Ectodermal cell (in vitro differentiated cells): ENCODE measurements at regions not wholly inside any gene's neighbourhood (a gene's known extent, or its start where the extent isn't known, plus 50 kb on each side); places are given as distances from the start of the nearest gene placed in this dataset.

ENCODE experiments used
- H3K27ac ChIP-seq: 2 replicates; pipeline ENCODE4 v1.7.0; 2013; ENCODE audit warnings: mild to moderate bottlenecking, low read depth, low read length; ENCODE audit not compliant: insufficient read depth, poor library complexity, severe bottlenecking
- H3K27me3 ChIP-seq: 2 replicates; pipeline ENCODE4 v1.7.0; 2013; ENCODE audit warnings: mild to moderate bottlenecking, low read length; ENCODE audit not compliant: insufficient read depth, control insufficient read depth, poor library complexity, severe bottlenecking
- H3K36me3 ChIP-seq: one replicate; pipeline ENCODE4 v1.7.0; 2013; ENCODE audit warnings: low read length; ENCODE audit not compliant: control insufficient read depth, insufficient read depth
- H3K4me1 ChIP-seq: one replicate; pipeline ENCODE4 v1.7.0; 2013; ENCODE audit warnings: low read length; ENCODE audit not compliant: control insufficient read depth, insufficient read depth
- H3K4me3 ChIP-seq: 2 replicates; pipeline ENCODE4 v1.7.0; 2013; ENCODE audit warnings: low read depth, low read length, control low read depth; ENCODE audit not compliant: insufficient read depth
- H3K9me3 ChIP-seq: 2 replicates; pipeline ENCODE4 v1.7.0; 2013; ENCODE audit warnings: mild to moderate bottlenecking, low read length, moderate library complexity; ENCODE audit not compliant: control insufficient read depth
- WGBS, 2 experiments: methylation state at CpG; one replicate each; pipeline ENCODE4 v1.1.7; 2013; ENCODE audit warnings: missing lambda C conversion rate in 2 of 2; 5-methylcytosine and 5-hydroxymethylcytosine counted together

GRCh38 chr5:15236911-15237508, 263.0 kb upstream of the FBXL7 start:
- H3K36me3 ChIP-seq = no peaks in the 10 kb centered on the region
- peaks cover 5% of the 10 kb centered on the region for H3K9me3 ChIP-seq
- H3K27me3 ChIP-seq = no peaks in the 10 kb centered on the region
- no peak overlapping the region for H3K4me3 ChIP-seq
- WGBS, 2 experiments = 93 to 95% methylated on average over 4 of the region's 4 CpGs
- no peak overlapping the region for H3K27ac ChIP-seq
- H3K4me1 ChIP-seq = no peaks in the 10 kb centered on the region

DNA sequence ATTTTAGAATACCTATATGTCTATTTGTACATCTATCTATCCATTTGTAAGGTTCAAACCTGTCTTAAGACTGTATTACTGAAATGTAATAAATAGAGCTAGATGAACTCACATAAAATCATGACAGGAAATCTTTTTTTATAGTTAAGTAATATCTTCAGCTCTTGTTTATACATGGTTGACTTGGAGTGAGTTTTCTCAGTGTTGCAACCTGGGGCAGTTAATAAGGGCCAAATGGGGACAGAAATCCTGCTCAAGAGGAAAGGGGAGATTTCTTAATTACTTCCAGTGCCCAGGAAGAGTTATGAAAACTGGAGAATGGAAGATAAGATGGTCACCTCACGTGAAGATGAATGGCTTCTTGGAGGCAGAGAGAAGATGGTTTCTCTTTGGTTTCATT, 265.1 kb upstream of the FBXL7 start:
- WGBS, 2 experiments = 94 to 100% methylated on average over 1 of the region's 1 CpG
- H3K36me3 ChIP-seq = no peaks in the 10 kb centered on the region

DNA sequence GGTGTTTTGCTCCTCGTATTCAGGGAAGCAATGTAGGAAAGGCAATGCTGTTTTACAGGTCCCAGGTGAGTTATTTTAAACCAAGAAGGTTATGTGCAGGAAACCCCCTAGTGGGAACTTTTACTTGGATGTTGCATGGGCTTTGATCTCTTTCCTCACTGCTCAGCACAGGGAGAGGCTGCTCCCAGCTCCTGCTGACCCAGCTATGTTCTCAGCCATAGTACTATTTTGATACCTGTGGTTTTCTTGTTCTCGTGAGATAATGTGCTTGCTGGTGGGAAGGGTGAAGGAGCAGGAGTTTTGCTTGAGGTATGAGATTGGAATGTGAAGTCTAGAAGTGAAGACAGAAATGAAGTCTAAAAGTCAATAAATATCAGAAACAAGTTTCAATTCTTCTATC, 265.6 kb upstream of the FBXL7 start:
- H3K9me3 ChIP-seq = no peaks in the 10 kb centered on the region
- no peaks in the 10 kb centered on the region for H3K4me1 ChIP-seq
- whole genome bisulfite sequencing, 2 experiments = 15 to 17% methylated on average over 2 of the region's 2 CpGs
- no peaks in the 10 kb centered on the region for H3K36me3 ChIP-seq
- no peaks in the 10 kb centered on the region for H3K27me3 ChIP-seq
- H3K27ac ChIP-seq = no peak overlapping the region
- H3K4me3 ChIP-seq = no peak overlapping the region

More for the DNA sequence above, 265.1 kb upstream of the FBXL7 start:
- Histone ChIP-seq H3K27ac (no peak overlapping the region), H3K27me3 (no peaks in the 10 kb centered on the region), H3K4me1 (no peaks in the 10 kb centered on the region), H3K9me3 (no peaks in the 10 kb centered on the region), H3K4me3 (no peak overlapping the region)

DNA sequence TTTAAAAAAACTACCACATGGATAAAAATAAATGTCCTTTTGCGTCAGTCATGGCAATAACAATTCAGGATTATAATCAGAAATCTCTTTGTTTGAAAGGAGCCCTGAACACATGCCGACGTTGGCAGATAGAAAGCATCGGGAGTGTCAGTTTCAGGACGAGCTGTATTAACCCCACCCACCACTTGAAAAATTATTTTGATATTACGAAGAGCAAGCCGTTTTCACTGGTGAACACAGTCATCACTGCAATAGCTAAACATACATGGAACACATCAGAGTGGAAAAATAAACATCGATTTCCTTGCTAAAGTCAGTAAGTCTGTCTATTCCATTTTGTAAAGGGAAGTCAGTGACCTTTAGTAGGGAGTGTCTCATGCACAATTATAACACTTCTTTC, 266.4 kb upstream of the FBXL7 start:
- Histone ChIP-seq H3K9me3 (no peaks in the 10 kb centered on the region), H3K27ac (no peak overlapping the region), H3K27me3 (no peaks in the 10 kb centered on the region), H3K4me3 (no peak overlapping the region), H3K4me1 (no peaks in the 10 kb centered on the region), H3K36me3 (no peaks in the 10 kb centered on the region)
- 89% methylated on average over 8 of the region's 8 CpGs for WGBS, 2 experiments

DNA sequence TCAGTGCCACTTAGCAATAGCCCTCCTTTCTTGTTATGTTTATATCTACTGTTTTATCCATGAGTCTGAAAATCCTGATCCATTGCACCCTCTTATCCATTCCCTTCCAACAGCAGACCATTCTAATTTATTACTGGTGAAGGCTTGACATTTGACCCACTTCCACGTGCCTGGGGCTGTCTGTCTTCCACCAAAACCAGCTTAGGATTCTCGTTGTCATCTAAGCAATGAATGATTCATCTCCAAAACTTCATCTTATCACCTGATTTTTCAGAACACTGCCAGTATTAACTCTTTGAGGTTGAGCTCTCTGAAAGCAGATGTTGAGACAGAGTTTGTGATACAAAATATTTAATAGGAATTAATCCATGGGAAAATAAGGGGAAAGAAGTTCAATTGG, 277.8 kb upstream of the FBXL7 start:
- Histone ChIP-seq H3K4me3 (no peak overlapping the region), H3K27me3 (no peaks in the 10 kb centered on the region), H3K27ac (no peak overlapping the region), H3K36me3 (no peaks in the 10 kb centered on the region), H3K9me3 (no peaks in the 10 kb centered on the region), H3K4me1 (no peaks in the 10 kb centered on the region)
- 54 to 58% methylated on average over 2 of the region's 2 CpGs for WGBS, 2 experiments

DNA sequence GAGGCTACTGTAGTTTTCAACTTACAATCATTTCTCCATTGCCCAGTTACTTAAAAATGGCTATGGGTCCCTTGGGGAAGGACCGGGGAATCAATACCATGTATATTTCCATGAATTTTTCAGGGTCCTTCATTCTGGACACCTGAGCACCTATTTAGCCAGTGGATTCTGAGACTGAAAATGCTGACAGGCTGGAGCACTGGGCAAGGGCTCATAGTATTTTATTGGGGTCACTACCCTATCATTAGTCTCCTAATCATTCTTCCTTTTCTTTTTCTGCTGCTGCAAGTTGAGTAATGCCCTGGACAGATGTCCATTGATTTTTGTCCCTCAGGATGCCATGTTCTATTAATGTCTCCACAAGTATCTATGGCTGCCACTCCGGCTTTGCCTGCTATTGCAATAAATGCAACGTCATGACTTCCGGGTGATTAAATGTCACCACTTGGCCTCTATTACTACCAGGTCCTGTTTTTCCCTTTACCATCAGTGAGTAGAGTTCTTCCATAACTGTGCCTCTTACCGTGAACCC, 279.3 kb upstream of the FBXL7 start:
- Histone ChIP-seq H3K9me3 (no peaks in the 10 kb centered on the region), H3K27me3 (no peaks in the 10 kb centered on the region), H3K36me3 (no peaks in the 10 kb centered on the region), H3K4me3 (no peak overlapping the region), H3K4me1 (no peaks in the 10 kb centered on the region), H3K27ac (no peak overlapping the region)
- 94 to 96% methylated on average over 5 of the region's 5 CpGs for WGBS, 2 experiments

GRCh38 chr5:15215056-15215455, 284.9 kb upstream of the FBXL7 start:
- H3K27me3 ChIP-seq = no peaks in the 10 kb centered on the region
- no peak overlapping the region for H3K27ac ChIP-seq
- no peaks in the 10 kb centered on the region for H3K9me3 ChIP-seq
- H3K4me1 ChIP-seq = no peaks in the 10 kb centered on the region
- H3K36me3 ChIP-seq = no peaks in the 10 kb centered on the region
- WGBS, 2 experiments = 89 to 92% methylated on average over 2 of the region's 2 CpGs
- no peak overlapping the region for H3K4me3 ChIP-seq

- Histone ChIP-seq H3K4me3 (no peak overlapping the region), H3K27ac (no peak overlapping the region), H3K9me3 (no peaks in the 10 kb centered on the region), H3K36me3 (no peaks in the 10 kb centered on the region), H3K27me3 (no peaks in the 10 kb centered on the region), H3K4me1 (no peaks in the 10 kb centered on the region)
- 93 to 98% methylated on average over 1 of the region's 1 CpG for WGBS, 2 experiments
Observed at GRCh38 chr5:15214010-15214409, 286.0 kb upstream of the FBXL7 start.

DNA sequence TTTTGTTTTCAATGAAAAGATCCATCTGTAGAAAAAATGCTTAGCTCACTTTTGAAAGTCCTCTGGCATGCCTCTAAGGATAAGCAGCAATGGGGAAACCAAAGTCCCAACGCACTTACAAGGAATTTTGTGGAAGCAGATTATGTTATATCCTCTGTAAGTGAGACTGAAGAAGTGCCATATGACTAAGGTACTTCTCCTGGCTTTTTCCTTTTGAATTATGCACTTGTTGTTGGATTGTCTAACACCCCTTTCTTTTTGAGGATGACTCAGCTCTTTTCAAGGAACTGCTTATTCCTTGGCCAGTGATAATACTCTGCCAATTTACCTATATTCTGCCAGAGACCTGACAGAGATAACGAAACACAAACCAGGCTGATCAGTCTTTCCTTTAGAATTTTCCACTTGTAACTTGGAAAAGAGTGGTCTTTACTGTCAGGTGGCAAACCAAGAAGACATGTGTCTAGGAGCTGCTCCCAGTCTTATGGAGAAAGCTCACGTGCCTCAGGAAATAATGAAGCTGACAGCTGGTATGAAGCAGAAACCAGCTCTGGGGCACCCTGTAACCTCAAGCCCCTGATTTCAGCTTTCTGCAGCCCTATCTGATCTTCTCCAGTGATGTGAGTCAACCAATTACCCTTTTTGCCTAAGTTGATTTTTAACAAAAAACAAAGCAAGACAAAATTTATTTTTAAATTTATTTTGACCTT, 290.8 kb upstream of the FBXL7 start:
- Histone ChIP-seq H3K4me1 (no peaks in the 10 kb centered on the region), H3K36me3 (no peaks in the 10 kb centered on the region), H3K4me3 (no peak overlapping the region), H3K9me3 (no peaks in the 10 kb centered on the region), H3K27me3 (no peaks in the 10 kb centered on the region), H3K27ac (no peak overlapping the region)
- WGBS, 2 experiments = 88 to 89% methylated on average over 3 of the region's 3 CpGs

- Histone ChIP-seq H3K27me3 (no peaks in the 10 kb centered on the region), H3K4me1 (no peaks in the 10 kb centered on the region), H3K27ac (no peak overlapping the region), H3K4me3 (no peak overlapping the region), H3K9me3 (no peaks in the 10 kb centered on the region), H3K36me3 (no peaks in the 10 kb centered on the region)
- no CpG with 5 or more reads among the region's 1 CpG for WGBS, 2 experiments
Observed at GRCh38 chr5:15206133-15206532, 293.8 kb upstream of the FBXL7 start.
